ENCODE measurements at regions not wholly inside any gene's neighbourhood (a gene's known extent, or its start where the extent isn't known, plus 50 kb on each side); places are given as distances from the start of the nearest gene placed in this dataset.

DNA sequence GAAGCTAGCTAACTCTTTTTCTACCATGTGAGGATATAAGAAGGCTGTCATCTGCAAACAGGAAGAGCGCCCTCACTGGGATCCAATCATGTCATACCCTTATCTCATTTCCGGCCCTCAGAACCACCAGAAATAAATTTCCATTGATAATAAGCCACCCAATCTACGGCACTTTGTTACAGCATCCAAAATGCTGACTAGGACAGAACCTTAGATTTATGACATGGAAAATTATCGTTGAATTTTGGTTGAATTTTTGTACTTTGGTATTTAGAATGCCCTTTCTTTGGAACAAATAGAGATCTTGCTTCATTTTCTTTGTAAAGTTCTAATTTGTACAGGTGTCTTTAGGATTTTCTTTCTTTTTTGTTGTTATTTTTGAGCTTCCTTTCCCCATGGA is 53.3 kb upstream of the CYLC2 start:
- TF ChIP-seq CTCF (IDR thresholded peaks at IDR 0.05; ENCODE audit: insufficient read depth, low read length, poor library complexity, severe bottlenecking) (no peak), EZH2phosphoT487 (conservative IDR thresholded peaks at IDR 0.05; ENCODE audit: low read length) (no peak)
